ENCODE measurements at regions not wholly inside any gene's neighbourhood (a gene's known extent, or its start where the extent isn't known, plus 50 kb on each side); places are given as distances from the start of the nearest gene placed in this dataset.

DNA sequence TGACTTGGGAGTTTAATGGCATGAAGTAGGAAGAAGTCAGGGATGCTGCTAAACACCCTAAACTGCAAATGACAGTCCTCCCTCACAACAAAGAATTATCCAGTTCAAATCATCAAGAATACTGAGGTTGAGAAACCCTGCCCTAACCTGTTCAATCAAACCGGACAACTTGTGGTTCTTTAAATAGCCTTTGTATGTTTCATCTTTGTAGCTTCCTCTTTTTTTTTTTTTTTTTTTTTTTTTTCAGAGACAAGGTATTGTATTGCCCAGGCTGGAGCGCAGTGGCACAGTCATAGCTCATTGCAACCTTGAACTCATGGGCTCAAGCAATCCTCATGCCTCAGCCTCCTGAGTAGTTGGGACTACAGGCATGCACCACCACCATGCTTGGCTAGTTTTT is 52.5 kb upstream of the TTC29 start:
- TF ChIP-seq, protein P1, sequence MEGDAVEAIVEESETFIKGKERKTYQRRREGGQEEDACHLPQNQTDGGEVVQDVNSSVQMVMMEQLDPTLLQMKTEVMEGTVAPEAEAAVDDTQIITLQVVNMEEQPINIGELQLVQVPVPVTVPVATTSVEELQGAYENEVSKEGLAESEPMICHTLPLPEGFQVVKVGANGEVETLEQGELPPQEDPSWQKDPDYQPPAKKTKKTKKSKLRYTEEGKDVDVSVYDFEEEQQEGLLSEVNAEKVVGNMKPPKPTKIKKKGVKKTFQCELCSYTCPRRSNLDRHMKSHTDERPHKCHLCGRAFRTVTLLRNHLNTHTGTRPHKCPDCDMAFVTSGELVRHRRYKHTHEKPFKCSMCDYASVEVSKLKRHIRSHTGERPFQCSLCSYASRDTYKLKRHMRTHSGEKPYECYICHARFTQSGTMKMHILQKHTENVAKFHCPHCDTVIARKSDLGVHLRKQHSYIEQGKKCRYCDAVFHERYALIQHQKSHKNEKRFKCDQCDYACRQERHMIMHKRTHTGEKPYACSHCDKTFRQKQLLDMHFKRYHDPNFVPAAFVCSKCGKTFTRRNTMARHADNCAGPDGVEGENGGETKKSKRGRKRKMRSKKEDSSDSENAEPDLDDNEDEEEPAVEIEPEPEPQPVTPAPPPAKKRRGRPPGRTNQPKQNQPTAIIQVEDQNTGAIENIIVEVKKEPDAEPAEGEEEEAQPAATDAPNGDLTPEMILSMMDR (IDR thresholded peaks at IDR 0.05; ENCODE audit: insufficient read depth, low read length, poor library complexity, severe bottlenecking) = no peak
- no peak for TF ChIP-seq EZH2phosphoT487 (conservative IDR thresholded peaks at IDR 0.05; ENCODE audit: low read length)
- Histone ChIP-seq H3K4me2 (ENCODE audit: low read depth, low read length, poor library complexity, severe bottlenecking) (no peak overlapping the region), H2AFZ (ENCODE audit: low read depth, low read length, severe bottlenecking) (no peak overlapping the region), H3F3A (ENCODE audit: insufficient read depth) (no peaks in the 10 kb centered on the region), H3K27ac (ENCODE audit: low read depth, low read length) (no peak overlapping the region), H3K9me3 (ENCODE audit: insufficient read depth, low read length) (no peaks in the 10 kb centered on the region), H4K20me1 (ENCODE audit: low read depth, low read length) (no peaks in the 10 kb centered on the region), H3K9ac (ENCODE audit: low read length) (no peak overlapping the region), H3K36me3 (ENCODE audit: low read length) (no peaks in the 10 kb centered on the region), H3K79me2 (ENCODE audit: insufficient read depth, low read length) (no peaks in the 10 kb centered on the region), H3K4me3 (ENCODE audit: insufficient read depth, low read length, poor library complexity, severe bottlenecking) (no peak overlapping the region), H3K9me2 (replicated peaks; ENCODE audit: insufficient read depth, low read length) (no peaks in the 10 kb centered on the region), H3K27me3 (ENCODE audit: low read length) (no peaks in the 10 kb centered on the region)

DNA sequence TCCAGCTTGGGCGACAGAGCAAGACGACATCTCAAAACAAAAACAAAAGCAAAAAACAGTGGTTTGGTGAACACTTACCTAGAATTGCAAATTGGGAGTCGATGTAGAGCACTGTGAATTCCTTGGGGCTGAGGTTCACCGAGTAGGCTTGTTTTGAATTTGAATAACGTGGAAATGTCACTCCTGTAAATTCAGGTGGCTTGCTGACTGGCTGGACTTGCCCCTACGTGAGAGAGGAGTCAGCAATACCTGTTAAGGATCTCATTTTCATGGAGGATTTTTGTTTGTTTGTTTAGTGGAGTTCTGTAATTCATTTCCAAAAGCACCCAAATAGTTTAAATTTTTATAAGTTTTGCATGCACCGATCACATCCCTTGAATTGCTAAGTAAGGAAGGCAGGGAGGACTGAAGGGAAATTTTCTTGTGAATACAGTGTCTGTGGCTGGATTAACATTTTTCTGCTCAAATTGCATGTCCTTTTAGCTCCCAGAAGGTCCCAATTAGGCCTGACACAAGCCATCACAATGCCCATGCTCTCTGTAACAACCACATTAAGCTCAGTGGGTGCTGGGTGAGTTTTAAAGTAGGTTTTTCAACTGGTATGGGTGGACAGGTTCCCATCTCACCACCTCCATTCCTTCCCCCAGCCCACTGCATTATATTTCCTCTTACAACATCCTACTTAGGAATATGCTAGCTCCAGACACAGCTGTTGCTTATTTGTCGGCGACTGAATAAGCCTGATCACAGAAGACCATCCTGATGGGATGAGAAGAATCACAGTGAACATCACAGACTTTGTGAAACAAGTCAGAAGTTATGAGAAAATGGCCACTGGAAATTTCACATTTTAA is 58.5 kb upstream of the TTC29 start:
- Histone ChIP-seq H3K27ac (ENCODE audit: low read depth, low read length) (no peak overlapping the region), H3F3A (ENCODE audit: insufficient read depth) (no peaks in the 10 kb centered on the region), H3K9me3 (ENCODE audit: insufficient read depth, low read length) (no peaks in the 10 kb centered on the region), H3K4me3 (ENCODE audit: insufficient read depth, low read length, poor library complexity, severe bottlenecking) (no peak overlapping the region), H4K20me1 (ENCODE audit: low read depth, low read length) (no peaks in the 10 kb centered on the region), H3K9me2 (replicated peaks; ENCODE audit: insufficient read depth, low read length) (no peaks in the 10 kb centered on the region), H3K36me3 (ENCODE audit: low read length) (no peaks in the 10 kb centered on the region), H2AFZ (ENCODE audit: low read depth, low read length, severe bottlenecking) (no peak overlapping the region), H3K4me2 (ENCODE audit: low read depth, low read length, poor library complexity, severe bottlenecking) (no peak overlapping the region), H3K9ac (ENCODE audit: low read length) (no peak overlapping the region), H3K79me2 (ENCODE audit: insufficient read depth, low read length) (no peaks in the 10 kb centered on the region), H3K27me3 (ENCODE audit: low read length) (no peaks in the 10 kb centered on the region)
- no peak for TF ChIP-seq EZH2phosphoT487 (conservative IDR thresholded peaks at IDR 0.05; ENCODE audit: low read length)
- TF ChIP-seq, protein P1 (IDR thresholded peaks at IDR 0.05; ENCODE audit: insufficient read depth, low read length, poor library complexity, severe bottlenecking) = no peak

DNA sequence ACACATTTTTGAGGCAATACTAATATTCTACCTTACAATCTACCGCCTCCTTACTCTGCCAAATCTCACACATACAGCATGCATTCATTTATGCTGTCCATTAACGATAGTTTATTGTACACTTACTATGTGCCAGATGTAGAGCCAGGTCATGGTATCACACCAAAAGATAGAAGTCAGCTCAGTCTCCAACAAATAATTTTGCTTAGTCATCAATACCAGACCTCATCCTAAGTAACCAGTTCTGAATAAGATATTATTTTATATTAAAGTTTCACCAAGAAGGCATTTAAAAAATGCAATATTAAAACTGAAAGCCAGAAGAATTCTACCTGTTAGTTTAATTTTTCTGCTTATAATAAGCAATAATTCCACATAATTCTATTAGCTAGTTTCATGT is 60.6 kb upstream of the TTC29 start:
- H3K9me3 ChIP-seq (ENCODE audit: insufficient read depth, low read length) = no peaks in the 10 kb centered on the region
- no peaks in the 10 kb centered on the region for H4K20me1 ChIP-seq (ENCODE audit: low read depth, low read length)
- no peak overlapping the region for H3K27ac ChIP-seq (ENCODE audit: low read depth, low read length)
- H3K9me2 ChIP-seq (replicated peaks; ENCODE audit: insufficient read depth, low read length) = no peaks in the 10 kb centered on the region
- no peaks in the 10 kb centered on the region for H3F3A ChIP-seq (ENCODE audit: insufficient read depth)
- no peak overlapping the region for H3K4me2 ChIP-seq (ENCODE audit: low read depth, low read length, poor library complexity, severe bottlenecking)
- H3K36me3 ChIP-seq (ENCODE audit: low read length) = no peaks in the 10 kb centered on the region
- H3K27me3 ChIP-seq (ENCODE audit: low read length) = no peaks in the 10 kb centered on the region
- H3K79me2 ChIP-seq (ENCODE audit: insufficient read depth, low read length) = no peaks in the 10 kb centered on the region
- no peak overlapping the region for H2AFZ ChIP-seq (ENCODE audit: low read depth, low read length, severe bottlenecking)
- TF ChIP-seq, protein P1 (IDR thresholded peaks at IDR 0.05; ENCODE audit: insufficient read depth, low read length, poor library complexity, severe bottlenecking) = no peak
- TF ChIP-seq EZH2phosphoT487 (conservative IDR thresholded peaks at IDR 0.05; ENCODE audit: low read length) = no peak
- H3K4me3 ChIP-seq (ENCODE audit: insufficient read depth, low read length, poor library complexity, severe bottlenecking) = no peak overlapping the region
- H3K9ac ChIP-seq (ENCODE audit: low read length) = no peak overlapping the region

Data from SU-DHL-6 (cell line).